Neutrophil (primary cell): ENCODE measurements at regions not wholly inside any gene's neighbourhood (a gene's known extent, or its start where the extent isn't known, plus 50 kb on each side); places are given as distances from the start of the nearest gene placed in this dataset.

Experiments
- H3K27ac ChIP-seq: fragments of 200-600 bp; sonication (generic); 2 replicates; pipeline ENCODE4 v1.5.1; 2016; ENCODE audit warnings: mild to moderate bottlenecking, moderate library complexity
- H3K27me3 ChIP-seq: fragments of 200-600 bp; sonication (generic); 2 replicates; pipeline ENCODE4 v1.6.0; 2016; ENCODE audit warnings: mild to moderate bottlenecking
- H3K36me3 ChIP-seq: fragments of 200-600 bp; sonication (generic); 2 replicates; pipeline ENCODE4 v1.5.1; 2017
- H3K4me1 ChIP-seq, 2 experiments: fragments of 200-600 bp in 1 of 2; sonication (generic) in 1 of 2; 1 replicate in 1 of 2; 2 replicates in 1 of 2; pipeline versions ENCODE4 v1.5.1 to v1.6.1; 2013 to 2016; ENCODE audit warnings: low read depth in 1 of 2, low read length in 1 of 2, mild to moderate bottlenecking in 1 of 2, moderate library complexity in 1 of 2; ENCODE audit not compliant: control insufficient read depth in 1 of 2, insufficient read depth in 1 of 2
- H3K4me3 ChIP-seq, 2 experiments: fragments of 200-600 bp in 1 of 2; sonication (generic) in 1 of 2; 1 replicate in 1 of 2; 2 replicates in 1 of 2; pipeline ENCODE4 v1.5.1; 2013 to 2016; ENCODE audit warnings: low read depth in 1 of 2, low read length in 1 of 2, mild to moderate bottlenecking in 1 of 2, moderate library complexity in 1 of 2
- H3K9me3 ChIP-seq: fragments of 200-600 bp; sonication (generic); 2 replicates; pipeline ENCODE4 v1.5.1; 2016
- CTCF ChIP-seq: fragments of 200-600 bp; sonication (generic); IDR thresholded peaks from 2 replicates; pipeline ENCODE4 v1.5.1; 2016; ENCODE audit warnings: antibody characterized with exemption

DNA sequence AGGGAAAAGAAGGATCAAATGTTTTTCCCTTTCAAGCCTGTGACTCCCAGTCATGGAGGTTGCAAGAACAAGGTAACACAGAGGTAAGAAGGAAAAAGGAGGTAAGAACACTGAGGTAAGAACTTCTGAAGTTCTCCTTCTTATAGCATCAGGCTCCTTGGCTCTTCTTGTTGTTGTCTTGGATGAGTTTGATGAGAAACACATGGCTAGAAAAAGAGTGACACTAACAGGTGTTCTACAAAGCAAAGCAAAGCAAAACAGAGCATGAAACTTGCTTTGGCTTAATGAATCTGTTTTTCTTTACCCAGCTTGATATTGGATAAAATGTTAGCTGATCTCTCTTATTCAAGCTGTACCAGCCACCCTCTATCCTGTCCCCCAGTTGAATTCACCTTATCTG lies 231.2 kb upstream of the F9 start:
- H3K4me1 ChIP-seq = no peaks in the 10 kb centered on the region
- H3K9me3 ChIP-seq = no peaks in the 10 kb centered on the region
- H3K4me3 ChIP-seq = no peak overlapping the region
- no peaks in the 10 kb centered on the region for H3K27me3 ChIP-seq
- no peak overlapping the region for H3K27ac ChIP-seq
- TF ChIP-seq CTCF = no peak
- no peaks in the 10 kb centered on the region for H3K36me3 ChIP-seq

DNA sequence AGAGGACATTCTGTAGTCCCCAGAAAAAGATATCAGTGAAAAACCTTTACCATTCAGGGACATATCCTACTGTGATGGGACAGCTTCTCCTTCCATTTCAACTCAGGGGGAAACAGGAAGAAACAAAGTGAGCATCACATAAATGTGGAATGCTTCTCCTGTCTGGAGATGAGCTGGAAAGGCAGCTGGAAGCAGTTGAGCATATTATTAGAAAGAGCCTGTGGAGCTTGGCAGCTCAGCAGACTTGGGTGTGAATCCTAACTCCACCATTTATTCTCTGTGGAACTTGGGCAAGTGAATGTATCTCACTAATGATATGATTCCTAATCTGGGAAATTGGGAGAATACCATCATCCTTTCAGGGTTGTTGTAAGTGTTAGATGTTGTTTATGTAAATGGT lies 232.1 kb upstream of the F9 start:
- H3K27ac ChIP-seq = no peak overlapping the region
- H3K27me3 ChIP-seq = no peaks in the 10 kb centered on the region
- no peaks in the 10 kb centered on the region for H3K4me1 ChIP-seq
- H3K4me3 ChIP-seq = no peak overlapping the region
- H3K36me3 ChIP-seq = no peaks in the 10 kb centered on the region
- H3K9me3 ChIP-seq = no peaks in the 10 kb centered on the region
- TF ChIP-seq CTCF = no peak

- Histone ChIP-seq H3K9me3 (no peaks in the 10 kb centered on the region), H3K36me3 (no peaks in the 10 kb centered on the region), H3K27ac (no peak overlapping the region), H3K27me3 (no peaks in the 10 kb centered on the region), H3K4me3 (no peak overlapping the region), H3K4me1 (no peaks in the 10 kb centered on the region)
- no peak for TF ChIP-seq CTCF
Measured at GRCh38 chrX:139297638-139298037, 232.9 kb upstream of the F9 start.

GRCh38 chrX:139293991-139294390 lies 236.5 kb upstream of the F9 start:
- TF ChIP-seq CTCF = no peak
- Histone ChIP-seq H3K27me3 (no peaks in the 10 kb centered on the region), H3K4me3 (no peak overlapping the region), H3K4me1 (no peaks in the 10 kb centered on the region), H3K9me3 (no peaks in the 10 kb centered on the region), H3K27ac (no peak overlapping the region), H3K36me3 (no peaks in the 10 kb centered on the region)

DNA sequence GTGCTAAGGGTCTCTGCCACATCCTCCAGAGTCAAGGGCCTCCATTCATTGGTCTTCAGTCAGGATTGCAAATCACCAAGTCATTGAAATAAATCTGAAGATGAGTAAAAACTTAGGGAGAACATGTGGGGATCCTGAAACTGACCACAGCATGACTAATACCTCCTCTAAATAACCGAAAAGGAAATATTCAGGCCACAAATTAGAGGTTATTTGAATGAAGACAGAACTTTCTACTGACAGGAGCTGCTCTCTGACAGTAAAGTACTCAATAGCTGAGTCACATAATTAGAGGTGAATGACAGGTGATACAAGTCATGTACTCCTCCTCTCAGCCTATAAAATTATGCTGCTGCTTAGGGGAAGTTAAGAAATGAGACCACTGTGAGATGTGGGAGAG lies 240.2 kb upstream of the F9 start:
- H3K27ac ChIP-seq = no peak overlapping the region
- H3K9me3 ChIP-seq = no peaks in the 10 kb centered on the region
- H3K4me1 ChIP-seq = no peaks in the 10 kb centered on the region
- no peak overlapping the region for H3K4me3 ChIP-seq
- no peaks in the 10 kb centered on the region for H3K36me3 ChIP-seq
- no peaks in the 10 kb centered on the region for H3K27me3 ChIP-seq
- no peak for TF ChIP-seq CTCF
